ENCODE measurements at regions not wholly inside any gene's neighbourhood (a gene's known extent, or its start where the extent isn't known, plus 50 kb on each side); places are given as distances from the start of the nearest gene placed in this dataset.

DNA sequence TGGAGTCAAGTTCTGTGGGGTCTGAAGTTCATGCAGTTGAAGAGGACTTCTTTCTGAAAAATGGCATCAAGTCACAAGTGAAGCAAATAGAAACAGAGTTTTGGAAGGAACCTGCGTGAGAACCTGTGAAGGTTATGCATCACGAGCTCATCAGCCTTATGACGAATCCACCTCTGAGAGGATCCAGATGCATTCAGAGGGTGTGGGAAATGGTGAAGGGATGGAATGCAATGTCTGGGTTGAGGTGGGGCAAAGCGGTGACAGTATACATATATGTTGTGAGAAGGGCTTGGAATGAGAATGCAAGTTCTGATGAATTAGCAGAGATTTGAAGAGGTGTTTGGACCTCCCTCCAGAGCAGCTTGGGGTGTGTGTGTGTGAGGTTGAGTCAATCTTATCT lies 382.1 kb upstream of the TBL1XR1 start:
- TF ChIP-seq, protein P1, sequence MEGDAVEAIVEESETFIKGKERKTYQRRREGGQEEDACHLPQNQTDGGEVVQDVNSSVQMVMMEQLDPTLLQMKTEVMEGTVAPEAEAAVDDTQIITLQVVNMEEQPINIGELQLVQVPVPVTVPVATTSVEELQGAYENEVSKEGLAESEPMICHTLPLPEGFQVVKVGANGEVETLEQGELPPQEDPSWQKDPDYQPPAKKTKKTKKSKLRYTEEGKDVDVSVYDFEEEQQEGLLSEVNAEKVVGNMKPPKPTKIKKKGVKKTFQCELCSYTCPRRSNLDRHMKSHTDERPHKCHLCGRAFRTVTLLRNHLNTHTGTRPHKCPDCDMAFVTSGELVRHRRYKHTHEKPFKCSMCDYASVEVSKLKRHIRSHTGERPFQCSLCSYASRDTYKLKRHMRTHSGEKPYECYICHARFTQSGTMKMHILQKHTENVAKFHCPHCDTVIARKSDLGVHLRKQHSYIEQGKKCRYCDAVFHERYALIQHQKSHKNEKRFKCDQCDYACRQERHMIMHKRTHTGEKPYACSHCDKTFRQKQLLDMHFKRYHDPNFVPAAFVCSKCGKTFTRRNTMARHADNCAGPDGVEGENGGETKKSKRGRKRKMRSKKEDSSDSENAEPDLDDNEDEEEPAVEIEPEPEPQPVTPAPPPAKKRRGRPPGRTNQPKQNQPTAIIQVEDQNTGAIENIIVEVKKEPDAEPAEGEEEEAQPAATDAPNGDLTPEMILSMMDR (conservative IDR thresholded peaks at IDR 0.05) = no peak
- no peak for TF ChIP-seq ZFX (IDR thresholded peaks at IDR 0.05)
- no peak overlapping the region for H3K27ac ChIP-seq

DNA sequence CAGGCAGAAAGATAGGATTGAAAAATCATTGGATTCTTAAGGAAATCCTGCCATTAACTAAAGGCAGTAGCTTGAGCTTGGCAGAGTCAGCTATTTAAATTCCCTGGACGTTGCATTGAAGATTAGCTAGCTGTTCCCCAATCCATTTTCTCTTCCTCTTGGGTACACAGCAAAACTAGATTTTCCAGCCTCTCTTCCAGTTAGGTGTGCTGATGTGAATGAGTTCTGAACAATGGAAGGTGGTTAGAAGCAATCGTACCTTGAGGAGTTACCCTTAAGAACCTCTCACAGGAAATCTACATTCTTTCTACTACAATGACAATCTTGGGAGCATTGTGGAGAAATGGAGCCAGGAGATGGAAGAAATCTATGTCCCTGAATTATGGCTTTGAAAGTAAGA lies 383.2 kb upstream of the TBL1XR1 start:
- H3K27ac ChIP-seq = no peak overlapping the region
- TF ChIP-seq, protein P1 (conservative IDR thresholded peaks at IDR 0.05) = no peak
- no peak for TF ChIP-seq ZFX (IDR thresholded peaks at IDR 0.05)

DNA sequence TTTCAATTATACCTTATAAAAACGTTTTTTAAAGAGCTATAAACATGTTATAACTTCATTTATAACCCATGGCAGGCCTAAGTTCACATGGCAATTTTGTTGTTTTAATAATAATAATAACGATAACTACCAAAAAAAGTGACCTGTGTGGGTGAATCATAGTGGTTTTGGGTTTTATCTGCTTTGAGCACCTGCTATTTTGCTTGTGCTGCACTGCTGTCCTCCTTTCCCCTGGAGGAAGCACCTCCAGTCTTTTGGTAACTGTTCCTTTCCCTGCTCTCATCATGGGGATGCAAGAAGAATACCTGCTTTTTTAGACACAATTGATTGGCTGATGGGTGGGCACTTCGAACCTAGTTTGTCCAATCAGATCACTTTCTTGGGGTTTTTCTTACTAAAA lies 388.0 kb upstream of the TBL1XR1 start:
- TF ChIP-seq, protein P1 (conservative IDR thresholded peaks at IDR 0.05) = no peak
- no peak for TF ChIP-seq ZFX (IDR thresholded peaks at IDR 0.05)
- H3K27ac ChIP-seq = no peak overlapping the region

DNA sequence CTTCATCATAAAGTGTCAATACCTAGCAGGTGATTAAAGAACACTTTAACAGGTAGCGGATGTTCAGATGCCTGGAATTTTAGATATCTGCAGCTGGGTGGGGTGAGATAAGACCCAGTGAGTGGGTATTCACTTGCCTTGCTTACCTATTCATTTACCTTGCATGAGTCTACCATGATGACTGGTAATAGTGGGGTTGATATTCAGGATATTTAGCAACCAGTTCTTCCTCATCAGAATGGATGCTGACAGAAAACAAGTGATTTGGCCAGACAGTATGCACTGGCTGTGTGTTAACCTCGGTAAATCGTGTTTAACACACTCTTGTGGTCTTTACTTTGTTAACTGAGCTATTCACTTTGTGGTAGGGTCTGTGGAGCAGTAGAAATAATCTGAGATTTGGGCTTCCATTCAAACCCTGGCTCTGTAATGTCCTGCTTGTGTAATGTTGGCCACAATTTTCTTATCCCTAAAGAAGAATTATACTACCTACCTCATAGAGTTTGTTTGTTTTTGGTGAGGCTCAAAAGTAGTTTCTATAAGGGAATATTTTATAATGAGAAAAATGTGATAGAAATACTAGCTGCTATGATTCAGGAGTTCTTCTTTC lies 391.9 kb upstream of the TBL1XR1 start:
- TF ChIP-seq, protein P1 (conservative IDR thresholded peaks at IDR 0.05) = no peak
- no peak for TF ChIP-seq ZFX (IDR thresholded peaks at IDR 0.05)
- no peak overlapping the region for H3K27ac ChIP-seq

DNA sequence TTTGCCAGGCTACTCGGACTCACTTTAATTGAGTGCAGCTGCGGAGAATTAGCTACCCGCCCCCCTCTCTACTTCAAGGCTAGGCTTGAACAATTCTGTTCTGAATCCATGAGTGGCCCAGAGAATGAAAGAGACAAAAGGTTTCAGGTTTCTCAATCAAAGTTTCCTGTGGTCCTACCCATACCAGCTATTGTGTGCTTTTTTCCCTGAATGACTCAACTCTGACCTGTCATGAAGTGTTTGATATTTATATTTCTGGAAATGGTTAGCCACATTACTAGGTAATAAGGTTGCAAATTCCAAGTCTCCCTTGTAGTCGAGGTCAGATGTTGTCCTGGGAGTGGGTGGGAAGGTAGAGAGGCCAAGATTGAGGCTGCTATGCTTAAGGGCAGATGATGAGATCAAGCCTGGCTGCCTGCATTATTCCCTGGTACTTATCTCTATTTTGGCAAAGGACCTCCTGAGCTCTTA lies 392.7 kb upstream of the TBL1XR1 start:
- no peak overlapping the region; the same call in 1 of the 2 replicates for H3K27ac ChIP-seq
- TF ChIP-seq ZFX (IDR thresholded peaks at IDR 0.05) = no peak
- TF ChIP-seq, protein P1 (conservative IDR thresholded peaks at IDR 0.05) = no peak

DNA sequence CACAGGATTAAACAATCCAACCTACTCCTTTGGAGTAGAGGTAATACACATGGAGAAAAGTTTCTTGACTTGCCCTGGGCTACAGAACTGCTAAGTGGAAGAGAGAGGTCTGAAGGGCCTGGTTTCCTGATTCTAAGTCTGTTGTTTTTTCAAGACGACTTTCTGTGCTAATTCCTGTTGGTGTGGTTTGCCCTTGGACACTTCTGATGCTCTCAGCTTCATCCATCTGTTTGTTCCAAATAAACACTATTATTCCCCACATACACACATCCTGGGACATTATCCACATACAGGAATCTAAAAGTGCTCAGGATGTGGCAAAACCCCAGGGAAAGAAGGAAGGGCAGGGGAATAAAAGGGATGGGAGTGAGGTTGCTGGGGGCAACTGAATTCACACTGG lies 393.5 kb upstream of the TBL1XR1 start:
- H3K27ac ChIP-seq = peak overlapping the region; percentile 23; the same call in 1 of the 2 replicates
- no peak for TF ChIP-seq ZFX (IDR thresholded peaks at IDR 0.05)
- TF ChIP-seq, protein P1 (conservative IDR thresholded peaks at IDR 0.05) = no peak

DNA sequence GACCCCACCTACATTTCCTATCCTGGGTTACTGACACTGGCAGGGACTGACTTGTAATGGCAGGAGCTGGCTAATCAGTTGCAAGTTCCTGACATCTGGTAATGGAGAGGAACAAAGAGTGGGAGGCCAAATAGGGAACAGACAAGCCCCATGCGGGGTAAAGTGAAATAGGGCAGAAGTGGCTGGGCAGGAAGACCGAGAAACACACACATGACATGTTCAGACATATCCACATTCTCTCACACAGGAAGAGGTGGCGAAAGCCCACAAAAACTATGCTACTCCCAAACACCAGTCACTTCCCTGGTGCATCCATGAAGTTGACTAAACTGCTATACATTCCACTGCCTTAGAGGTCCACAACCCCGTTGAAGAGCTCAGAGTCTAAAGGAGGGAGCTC lies 394.1 kb upstream of the TBL1XR1 start:
- no peak for TF ChIP-seq ZFX (IDR thresholded peaks at IDR 0.05)
- TF ChIP-seq, protein P1 (conservative IDR thresholded peaks at IDR 0.05) = no peak
- H3K27ac ChIP-seq = peak overlapping the region; percentile 23; the same call in 1 of the 2 replicates

Measured in C4-2B (cell line).